ENCODE measurements at regions not wholly inside any gene's neighbourhood (a gene's known extent, or its start where the extent isn't known, plus 50 kb on each side); places are given as distances from the start of the nearest gene placed in this dataset.

- TF ChIP-seq CTCF (IDR thresholded peaks at IDR 0.05) (no peak), POLR2AphosphoS5 (IDR thresholded peaks at IDR 0.05) (no peak)
Observed at GRCh38 chr5:88519066-88519465, 250.4 kb upstream of the TMEM161B start.

All from sigmoid colon (tissue), 4 donors.